ENCODE measurements at regions not wholly inside any gene's neighbourhood (a gene's known extent, or its start where the extent isn't known, plus 50 kb on each side); places are given as distances from the start of the nearest gene placed in this dataset.

DNA sequence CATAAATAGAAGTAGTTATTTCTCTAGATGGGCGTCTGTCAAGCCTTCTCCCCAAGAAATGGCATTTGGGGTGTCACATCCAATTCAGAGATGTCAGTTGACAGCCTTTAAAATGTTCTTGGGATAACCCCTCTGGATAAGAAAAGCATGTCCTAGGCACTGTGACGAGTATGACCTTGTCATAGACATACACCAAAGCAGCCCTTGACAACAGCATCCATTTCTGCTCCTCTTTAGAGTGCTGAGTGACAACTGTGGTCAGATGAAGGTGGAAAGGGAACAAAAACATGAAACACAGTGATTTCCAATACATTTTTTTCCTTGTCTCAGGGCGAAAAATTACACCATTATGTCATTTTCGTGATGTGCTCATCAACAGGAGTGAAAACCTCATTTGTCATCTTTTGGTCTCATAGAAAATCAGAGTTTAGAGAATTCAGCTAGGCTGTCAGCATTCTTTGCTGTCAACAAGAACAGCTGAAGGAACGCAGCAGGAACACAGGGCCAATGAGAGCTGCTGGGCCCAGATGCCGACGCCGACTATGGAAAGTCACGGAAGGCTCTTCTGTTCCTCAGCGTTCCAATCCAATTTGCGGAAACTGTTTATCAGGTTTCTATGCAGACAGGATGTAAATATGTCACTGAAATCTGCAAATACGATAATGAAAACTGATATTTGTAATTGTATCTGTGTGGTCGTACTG, 193.2 kb downstream of the ICOS start:
- Mint-ChIP-seq H3K36me3 (ENCODE audit: insufficient read depth in 1 of 3, low read depth in 3 of 3) (no peaks in the 10 kb centered on the region), H3K9me3 (no peaks in the 10 kb centered on the region), H3K4me1 (peaks cover 4% of the 10 kb centered on the region in 2 experiments; a peak in 2 of 4 replicates), H3K4me3 (no peak overlapping the region), H3K27ac (no peak overlapping the region), H3K27me3 (ENCODE audit: low read depth) (no peaks in the 10 kb centered on the region)
- no peak overlapping the region for H2BK5ac ChIP-seq (ENCODE audit: insufficient read length, low read length)
- no peak overlapping the region for H4K5ac ChIP-seq (ENCODE audit: insufficient read length, low read depth, low read length)
- no peaks in the 10 kb centered on the region for H3K9me3 ChIP-seq (ENCODE audit: control insufficient read depth, low read depth, low read length)
- H3K18ac ChIP-seq (ENCODE audit: insufficient read length, low read depth, low read length) = no peak overlapping the region
- H3K14ac ChIP-seq (ENCODE audit: insufficient read depth, low read length) = no peak overlapping the region
- no peak for TF ChIP-seq CTCF (conservative IDR thresholded peaks at IDR 0.05)
- H4K8ac ChIP-seq (replicated peaks; ENCODE audit: insufficient read length, low read depth, low read length) = no peak overlapping the region
- H3K79me2 ChIP-seq (ENCODE audit: insufficient read depth, low read length) = no peaks in the 10 kb centered on the region
- no peak overlapping the region for H3K56ac ChIP-seq (ENCODE audit: insufficient read length, low read depth, low read length)
- H4K91ac ChIP-seq (ENCODE audit: insufficient read length, low read depth, low read length) = no peak overlapping the region
- no peak overlapping the region for H2BK20ac ChIP-seq (ENCODE audit: low read depth, low read length, poor library complexity, severe bottlenecking)
- H3K23me2 ChIP-seq (ENCODE audit: insufficient read length, low read depth, low read length, poor library complexity, severe bottlenecking) = no peaks in the 10 kb centered on the region
- no peak overlapping the region for H3K27ac ChIP-seq (ENCODE audit: insufficient read length, low read depth, low read length)
- no peak overlapping the region for H3K23ac ChIP-seq (ENCODE audit: insufficient read length, low read depth, low read length)
- H3K4ac ChIP-seq (ENCODE audit: low read depth, low read length) = no peak overlapping the region
- no peaks in the 10 kb centered on the region for H4K20me1 ChIP-seq (ENCODE audit: control insufficient read depth, insufficient read depth, insufficient read length)
- H3T11ph ChIP-seq (ENCODE audit: low read length) = no peak overlapping the region
- H3K4me1 ChIP-seq (ENCODE audit: insufficient read depth, low read length) = no peaks in the 10 kb centered on the region
- H3K79me1 ChIP-seq (ENCODE audit: insufficient read depth, low read depth, low read length, poor library complexity, severe bottlenecking) = no peaks in the 10 kb centered on the region
- no peak overlapping the region for H2BK12ac ChIP-seq (ENCODE audit: insufficient read length, low read depth, low read length)
- WGBS (ENCODE audit: extremely low coverage, insufficient read length, low lambda C conversion rate) = no CpG with 5 or more reads among the region's 13 CpGs
- H2BK120ac ChIP-seq (ENCODE audit: low read depth, low read length, poor library complexity, severe bottlenecking) = no peak overlapping the region
- no peak overlapping the region for H2AFZ ChIP-seq (ENCODE audit: low read length)
- H2BK15ac ChIP-seq (ENCODE audit: low read depth, low read length) = no peak overlapping the region
- no peak overlapping the region for H3K9ac ChIP-seq (ENCODE audit: extremely low read depth, insufficient read length, low read length)
- no peak overlapping the region for H2AK5ac ChIP-seq (ENCODE audit: insufficient read length, low read length)
- no peaks in the 10 kb centered on the region for H3K27me3 ChIP-seq (ENCODE audit: insufficient read depth, low read length)
- DNase-seq = no peak
- no peak overlapping the region for H3K4me2 ChIP-seq (ENCODE audit: insufficient read depth, insufficient read length, low read length)

All from H9 (cell line).